ENCODE measurements at regions not wholly inside any gene's neighbourhood (a gene's known extent, or its start where the extent isn't known, plus 50 kb on each side); places are given as distances from the start of the nearest gene placed in this dataset.
"Not testable (repeated sequence)": the region's sequence is repeated elsewhere in the genome, so short reads cannot be mapped to it uniquely, and the experiment has no call there.

GRCh38 chr3:16073203-16073602, 101.3 kb upstream of the GALNT15 start:
- DNase-seq (ENCODE audit: insufficient read length) (no peak), FAIRE-seq (no peak)
- TF ChIP-seq POLR2AphosphoS5 (IDR thresholded peaks at IDR 0.05; ENCODE audit: low read depth, low read length) (no peak), TAF1 (IDR thresholded peaks at IDR 0.05; ENCODE audit: borderline replicate concordance, low read depth, low read length) (no peak), POLR2A (IDR thresholded peaks at IDR 0.05; ENCODE audit: low read depth, low read length) (no peak)

GRCh38 chr3:16073990-16074671, 100.3 kb upstream of the GALNT15 start:
- not testable (repeated sequence) for DNase-seq (ENCODE audit: insufficient read length); FAIRE-seq

- TF ChIP-seq POLR2AphosphoS5 (IDR thresholded peaks at IDR 0.05; ENCODE audit: low read depth, low read length) (no peak), POLR2A (IDR thresholded peaks at IDR 0.05; ENCODE audit: low read depth, low read length) (no peak), TAF1 (IDR thresholded peaks at IDR 0.05; ENCODE audit: borderline replicate concordance, low read depth, low read length) (no peak)
- DNase-seq (ENCODE audit: insufficient read length) (no peak), FAIRE-seq (no peak)
Observed at GRCh38 chr3:16075647-16076046, 98.8 kb upstream of the GALNT15 start.

GRCh38 chr3:16076564-16076963, 97.9 kb upstream of the GALNT15 start:
- DNase-seq (ENCODE audit: insufficient read length) (no peak), FAIRE-seq (no peak)
- TF ChIP-seq POLR2AphosphoS5 (IDR thresholded peaks at IDR 0.05; ENCODE audit: low read depth, low read length) (no peak), POLR2A (IDR thresholded peaks at IDR 0.05; ENCODE audit: low read depth, low read length) (no peak), TAF1 (IDR thresholded peaks at IDR 0.05; ENCODE audit: borderline replicate concordance, low read depth, low read length) (no peak)

- DNase-seq (ENCODE audit: insufficient read length); FAIRE-seq: not testable (repeated sequence)
Observed at GRCh38 chr3:16077146-16077545, 97.3 kb upstream of the GALNT15 start.

- DNase-seq (ENCODE audit: insufficient read length); FAIRE-seq: not testable (repeated sequence)
Observed at GRCh38 chr3:16077681-16078080, 96.8 kb upstream of the GALNT15 start.

GRCh38 chr3:16079519-16079918, 95.0 kb upstream of the GALNT15 start:
- TF ChIP-seq POLR2AphosphoS5 (IDR thresholded peaks at IDR 0.05; ENCODE audit: low read depth, low read length), result no peak
- TF ChIP-seq TAF1 (IDR thresholded peaks at IDR 0.05; ENCODE audit: borderline replicate concordance, low read depth, low read length), result no peak
- TF ChIP-seq POLR2A (IDR thresholded peaks at IDR 0.05; ENCODE audit: low read depth, low read length), result no peak
- no peak for DNase-seq (ENCODE audit: insufficient read length)
- no peak for FAIRE-seq

- FAIRE-seq (no peak), DNase-seq (ENCODE audit: insufficient read length) (no peak)
- TF ChIP-seq POLR2AphosphoS5 (IDR thresholded peaks at IDR 0.05; ENCODE audit: low read depth, low read length) (no peak), POLR2A (IDR thresholded peaks at IDR 0.05; ENCODE audit: low read depth, low read length) (no peak), TAF1 (IDR thresholded peaks at IDR 0.05; ENCODE audit: borderline replicate concordance, low read depth, low read length) (no peak)
Observed at GRCh38 chr3:16081661-16082060, 92.8 kb upstream of the GALNT15 start.

- FAIRE-seq (no peak), DNase-seq (ENCODE audit: insufficient read length) (no peak)
- TF ChIP-seq POLR2AphosphoS5 (IDR thresholded peaks at IDR 0.05; ENCODE audit: low read depth, low read length) (no peak), POLR2A (IDR thresholded peaks at IDR 0.05; ENCODE audit: low read depth, low read length) (no peak), TAF1 (IDR thresholded peaks at IDR 0.05; ENCODE audit: borderline replicate concordance, low read depth, low read length) (no peak)
Observed at GRCh38 chr3:16084887-16085286, 89.6 kb upstream of the GALNT15 start.

GRCh38 chr3:16085410-16085809, 89.1 kb upstream of the GALNT15 start:
- FAIRE-seq (no peak), DNase-seq (ENCODE audit: insufficient read length) (no peak)
- TF ChIP-seq POLR2A (IDR thresholded peaks at IDR 0.05; ENCODE audit: low read depth, low read length) (no peak), TAF1 (IDR thresholded peaks at IDR 0.05; ENCODE audit: borderline replicate concordance, low read depth, low read length) (no peak), POLR2AphosphoS5 (IDR thresholded peaks at IDR 0.05; ENCODE audit: low read depth, low read length) (no peak)

GRCh38 chr3:16085884-16086608, 88.4 kb upstream of the GALNT15 start:
- no peak for DNase-seq (ENCODE audit: insufficient read length)
- no peak for FAIRE-seq
- no peak for TF ChIP-seq POLR2AphosphoS5 (IDR thresholded peaks at IDR 0.05; ENCODE audit: low read depth, low read length)
- no peak for TF ChIP-seq POLR2A (IDR thresholded peaks at IDR 0.05; ENCODE audit: low read depth, low read length)
- no peak for TF ChIP-seq TAF1 (IDR thresholded peaks at IDR 0.05; ENCODE audit: borderline replicate concordance, low read depth, low read length)

GRCh38 chr3:16086690-16087089, 87.8 kb upstream of the GALNT15 start:
- TF ChIP-seq POLR2A (IDR thresholded peaks at IDR 0.05; ENCODE audit: low read depth, low read length) (no peak), TAF1 (IDR thresholded peaks at IDR 0.05; ENCODE audit: borderline replicate concordance, low read depth, low read length) (no peak), POLR2AphosphoS5 (IDR thresholded peaks at IDR 0.05; ENCODE audit: low read depth, low read length) (no peak)
- no peak for DNase-seq (ENCODE audit: insufficient read length)
- no peak for FAIRE-seq

GRCh38 chr3:16088496-16088895, 86.0 kb upstream of the GALNT15 start:
- FAIRE-seq (no peak), DNase-seq (ENCODE audit: insufficient read length) (no peak)
- TF ChIP-seq TAF1 (IDR thresholded peaks at IDR 0.05; ENCODE audit: borderline replicate concordance, low read depth, low read length), result no peak
- TF ChIP-seq POLR2A (IDR thresholded peaks at IDR 0.05; ENCODE audit: low read depth, low read length), result no peak
- no peak for TF ChIP-seq POLR2AphosphoS5 (IDR thresholded peaks at IDR 0.05; ENCODE audit: low read depth, low read length)
